GM20000 (cell line): ENCODE measurements at regions not wholly inside any gene's neighbourhood (a gene's known extent, or its start where the extent isn't known, plus 50 kb on each side); places are given as distances from the start of the nearest gene placed in this dataset.

ENCODE experiments used
- DNase-seq: peaks from one replicate; pipeline ENCODE4 v3.0.0; 2012; ENCODE audit warnings: low spot score
- TF ChIP-seq, protein P1 (sequence below): IDR thresholded peaks from 2 replicates; pipeline ENCODE4 v1.5.1; 2012; ENCODE audit warnings: mild to moderate bottlenecking, control low read depth; ENCODE audit errors: extremely low read depth, missing control alignments

- TF ChIP-seq, protein P1, sequence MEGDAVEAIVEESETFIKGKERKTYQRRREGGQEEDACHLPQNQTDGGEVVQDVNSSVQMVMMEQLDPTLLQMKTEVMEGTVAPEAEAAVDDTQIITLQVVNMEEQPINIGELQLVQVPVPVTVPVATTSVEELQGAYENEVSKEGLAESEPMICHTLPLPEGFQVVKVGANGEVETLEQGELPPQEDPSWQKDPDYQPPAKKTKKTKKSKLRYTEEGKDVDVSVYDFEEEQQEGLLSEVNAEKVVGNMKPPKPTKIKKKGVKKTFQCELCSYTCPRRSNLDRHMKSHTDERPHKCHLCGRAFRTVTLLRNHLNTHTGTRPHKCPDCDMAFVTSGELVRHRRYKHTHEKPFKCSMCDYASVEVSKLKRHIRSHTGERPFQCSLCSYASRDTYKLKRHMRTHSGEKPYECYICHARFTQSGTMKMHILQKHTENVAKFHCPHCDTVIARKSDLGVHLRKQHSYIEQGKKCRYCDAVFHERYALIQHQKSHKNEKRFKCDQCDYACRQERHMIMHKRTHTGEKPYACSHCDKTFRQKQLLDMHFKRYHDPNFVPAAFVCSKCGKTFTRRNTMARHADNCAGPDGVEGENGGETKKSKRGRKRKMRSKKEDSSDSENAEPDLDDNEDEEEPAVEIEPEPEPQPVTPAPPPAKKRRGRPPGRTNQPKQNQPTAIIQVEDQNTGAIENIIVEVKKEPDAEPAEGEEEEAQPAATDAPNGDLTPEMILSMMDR: no peak
- DNase-seq: no peak
Measured at GRCh38 chr11:11732116-11732515, 109.7 kb upstream of the USP47 start.

DNA sequence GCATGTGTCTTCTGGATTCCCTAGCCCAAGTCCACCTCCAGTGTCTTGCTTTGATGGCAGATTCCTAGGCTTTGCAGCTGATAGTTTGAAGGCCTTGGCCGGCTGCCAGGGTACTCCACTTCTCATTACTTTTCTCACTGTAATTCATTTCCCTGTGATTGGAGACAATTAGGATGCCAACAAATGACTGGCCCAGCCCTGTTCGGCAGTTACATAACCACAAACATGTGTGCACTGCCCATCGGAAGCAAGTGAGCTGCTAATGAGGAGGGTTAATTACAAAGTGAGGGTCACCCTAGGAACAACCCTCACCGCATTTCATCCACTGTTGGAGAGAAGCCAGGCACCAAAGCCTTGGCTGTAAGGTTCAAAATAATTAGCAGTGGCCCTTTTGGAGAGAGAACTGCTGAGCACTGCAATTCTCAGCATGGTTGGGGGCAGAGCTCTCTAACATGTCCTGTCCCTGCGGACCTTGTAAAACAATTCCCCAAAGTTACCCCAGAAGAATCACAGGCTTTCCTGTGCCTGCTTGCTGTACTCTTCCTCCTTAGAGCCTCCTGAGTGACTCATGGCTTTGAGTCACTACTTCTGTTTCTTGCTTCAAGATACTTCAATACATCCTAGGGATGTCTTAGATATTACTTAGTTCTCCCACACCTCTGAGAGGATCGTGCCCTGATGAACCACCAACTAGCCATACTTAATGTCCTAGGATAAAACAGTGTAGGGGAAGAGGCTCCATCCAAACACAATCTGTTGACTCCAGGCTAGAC lies 109.7 kb upstream of the GALNT18 start:
- no peak for DNase-seq
- TF ChIP-seq, protein P1: no peak

- DNase-seq: no peak
- TF ChIP-seq, protein P1: no peak
Measured at GRCh38 chr11:11728386-11728785, 106.6 kb upstream of the GALNT18 start.

DNA sequence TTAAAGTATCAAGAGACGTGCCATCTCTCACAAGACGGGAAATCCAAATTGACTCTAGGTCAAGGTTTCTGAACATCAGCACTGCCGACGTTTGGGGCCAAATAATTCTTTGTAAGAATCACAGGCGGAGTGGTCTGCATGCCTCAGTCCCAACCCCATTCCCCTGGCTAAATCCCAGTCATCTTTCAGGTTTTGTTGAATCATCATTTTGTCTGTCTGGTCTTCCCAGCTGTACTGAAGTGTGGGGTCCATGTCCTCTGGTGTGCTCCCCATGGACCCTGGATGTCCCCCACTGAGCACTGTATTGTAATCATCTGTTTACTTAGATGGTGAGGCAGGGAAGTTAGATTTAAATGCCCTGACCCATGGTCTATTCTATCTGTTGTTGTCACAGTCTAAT lies 103.6 kb upstream of the GALNT18 start:
- TF ChIP-seq, protein P1: no peak
- DNase-seq: no peak

DNA sequence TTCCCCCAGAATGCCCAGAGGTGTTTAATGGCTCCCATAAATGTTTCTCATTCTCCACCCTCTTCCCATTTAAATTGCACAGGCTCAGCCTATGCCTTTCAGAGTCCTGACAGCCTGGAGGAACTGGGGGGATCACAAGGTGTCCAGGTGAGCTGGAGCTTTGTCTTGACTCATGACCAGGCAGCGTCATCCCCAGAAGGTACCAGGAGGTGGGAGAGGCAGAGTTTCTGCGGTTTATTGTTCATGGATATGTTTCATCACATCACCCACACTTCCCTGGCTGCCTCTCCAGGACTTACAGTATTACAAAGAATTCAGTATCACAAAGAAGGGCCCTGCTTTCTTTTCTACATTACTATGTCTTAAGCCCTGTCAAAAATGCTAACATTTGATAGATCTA lies 103.2 kb upstream of the GALNT18 start:
- DNase-seq: no peak
- TF ChIP-seq, protein P1: no peak

DNA sequence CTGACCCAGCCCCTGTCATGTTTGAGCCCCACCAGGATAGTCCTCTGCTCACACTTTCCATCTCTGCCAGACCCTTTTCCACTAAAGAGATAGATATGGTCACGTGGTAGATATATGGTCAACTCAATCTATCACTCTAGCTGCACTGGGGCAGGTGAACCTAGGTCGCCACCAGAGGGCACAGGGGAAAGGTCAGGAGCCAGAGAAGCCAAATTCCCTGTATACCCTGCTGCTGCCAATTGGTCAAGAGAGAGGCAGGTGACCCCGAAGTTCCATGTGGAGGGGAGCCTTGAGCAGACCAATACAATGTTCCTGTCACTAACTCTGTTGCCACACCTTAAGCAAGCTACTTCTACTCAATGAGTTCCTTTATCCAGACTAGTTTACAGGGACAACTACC lies 101.1 kb upstream of the GALNT18 start:
- DNase-seq: no peak
- TF ChIP-seq, protein P1: no peak

- DNase-seq: no peak
- TF ChIP-seq, protein P1: no peak
Measured at GRCh38 chr11:11722246-11722645, 100.4 kb upstream of the GALNT18 start.
